SK-N-SH (cell line): ENCODE measurements at regions not wholly inside any gene's neighbourhood (a gene's known extent, or its start where the extent isn't known, plus 50 kb on each side); places are given as distances from the start of the nearest gene placed in this dataset.

Source experiments
- CTCF ChIA-PET: fragments of 300-600, 350-600 bp; formaldehyde crosslinking; extraction: SDS; loops from one replicate; lab custom pipeline; 2021; lab: Yijun Ruan, JAX
- POLR2A ChIA-PET: fragments of 350-600 bp; sonication (Branson Sonifier 250); formaldehyde crosslinking; extraction: SDS; loops from one replicate; lab custom pipeline; 2020; ENCODE audit warnings: antibody characterized with exemption, inconsistent platforms; lab: Yijun Ruan, JAX
- DNase-seq: peaks from one replicate; pipeline ENCODE4 v3.0.0; 2012
- H2AFZ ChIP-seq: fragments of 200-600 bp; sonication (generic); 2 replicates; pipeline ENCODE4 v1.8.1; 2016; ENCODE audit warnings: antibody characterized with exemption, mild to moderate bottlenecking, low read depth
- H3F3A ChIP-seq: fragments of 200-600 bp; sonication (generic); replicated peaks from 2 replicates; pipeline ENCODE3; 2016; ENCODE audit warnings: antibody characterized with exemption, mild to moderate bottlenecking; ENCODE audit not compliant: insufficient read depth
- H3K27ac ChIP-seq, 2 experiments: fragments of 200-500 bp in 1 of 2; fragments of 200-600 bp in 1 of 2; sonication (Bioruptor generic) in 1 of 2; sonication (generic), shearing (Covaris generic) in 1 of 2; 2 replicates each; pipeline versions ENCODE4 v1.5.1 to v1.6.1; 2014 to 2016; ENCODE audit warnings: low read depth in 2 of 2, inconsistent platforms in 1 of 2, low read length in 1 of 2, mild to moderate bottlenecking in 1 of 2, mixed read lengths in 1 of 2
- H3K27me3 ChIP-seq: fragments of 200-600 bp; sonication (generic), shearing (Covaris generic); 2 replicates; pipeline ENCODE4 v1.6.1; 2016; ENCODE audit warnings: mixed run types; ENCODE audit not compliant: insufficient read depth
- H3K36me3 ChIP-seq, 2 experiments: fragments of 200-500 bp in 1 of 2; fragments of 200-600 bp in 1 of 2; sonication (Bioruptor generic) in 1 of 2; sonication (generic) in 1 of 2; replicated peaks in 1 of 2; 2 replicates each; pipeline versions ENCODE3 to v1.5.1; 2014 to 2016; ENCODE audit warnings: low read length in 1 of 2, mild to moderate bottlenecking in 1 of 2; ENCODE audit not compliant: insufficient read depth in 2 of 2, control insufficient read depth in 1 of 2
- H3K4me1 ChIP-seq, 2 experiments: fragments of 200-500 bp in 1 of 2; fragments of 200-600 bp in 1 of 2; sonication (Bioruptor generic) in 1 of 2; sonication (generic), shearing (Covaris generic) in 1 of 2; 2 replicates each; pipeline versions ENCODE4 v1.5.1 to v1.6.1; 2014 to 2016; ENCODE audit warnings: low read depth in 1 of 2, low read length in 1 of 2, mixed run types in 1 of 2; ENCODE audit not compliant: insufficient read depth in 2 of 2, control insufficient read depth in 1 of 2
- H3K4me2 ChIP-seq: fragments of 200-600 bp; sonication (generic), shearing (Covaris generic); 2 replicates; pipeline ENCODE4 v1.6.1; 2017; ENCODE audit warnings: mixed run types
- H3K4me3 ChIP-seq, 2 experiments: fragments of 200-500 bp in 1 of 2; fragments of 200-600 bp in 1 of 2; sonication (Bioruptor generic) in 1 of 2; sonication (generic), shearing (Covaris generic) in 1 of 2; 2 replicates each; pipeline versions ENCODE4 v1.5.1 to v1.8.1; 2014 to 2016; ENCODE audit warnings: low read depth in 2 of 2, inconsistent platforms in 1 of 2, low read length in 1 of 2, mild to moderate bottlenecking in 1 of 2, mixed read lengths in 1 of 2, moderate library complexity in 1 of 2
- H3K79me2 ChIP-seq: fragments of 200-600 bp; sonication (generic); 2 replicates; pipeline ENCODE4 v1.8.1; 2017; ENCODE audit warnings: mild to moderate bottlenecking; ENCODE audit not compliant: insufficient read depth
- H3K9ac ChIP-seq: fragments of 200-600 bp; sonication (generic); 2 replicates; pipeline ENCODE4 v1.6.1; 2017; ENCODE audit warnings: mixed run types
- H3K9me2 ChIP-seq: fragments of 200-600 bp; sonication (generic); 2 replicates; pipeline ENCODE4 v1.6.1; 2017; ENCODE audit warnings: mixed run types
- H3K9me3 ChIP-seq: fragments of 200-600 bp; sonication (generic); 2 replicates; pipeline ENCODE4 v1.6.1; 2017; ENCODE audit warnings: mixed run types, mild to moderate bottlenecking, moderate library complexity
- H4K20me1 ChIP-seq: fragments of 200-600 bp; sonication (generic); 2 replicates; pipeline ENCODE4 v1.6.1; 2017; ENCODE audit warnings: mild to moderate bottlenecking, mixed run types; ENCODE audit not compliant: insufficient read depth
- CHD2 ChIP-seq: fragments of 150-350 bp; IDR thresholded peaks from 2 replicates; pipeline ENCODE4 v1.6.1; 2018; ENCODE audit warnings: low read length; ENCODE audit not compliant: partially characterized antibody
- CTCF ChIP-seq: fragments of 200-600 bp; sonication (generic); IDR thresholded peaks from 2 replicates; pipeline ENCODE4 v1.6.1; 2017; ENCODE audit warnings: antibody characterized with exemption, mild to moderate bottlenecking, moderate library complexity
- EP300 ChIP-seq, 2 experiments: IDR thresholded peaks; 2 replicates each; pipeline versions ENCODE4 v1.4.0 to v1.6.1; 2012; ENCODE audit warnings: borderline replicate concordance in 1 of 2, low read depth in 1 of 2, low read length in 1 of 2
- EZH2phosphoT487 ChIP-seq: fragments of 200-600 bp; sonication (generic); IDR thresholded peaks from 2 replicates; pipeline ENCODE4 v1.6.1; 2017; ENCODE audit warnings: low read depth, mixed run types, mild to moderate bottlenecking, antibody characterized with exemption, moderate library complexity, borderline replicate concordance
- FOXJ3 ChIP-seq: sonication (generic); formaldehyde crosslinking; IDR thresholded peaks from 2 replicates; pipeline ENCODE4 v1.5.1; 2020; ENCODE audit warnings: mild to moderate bottlenecking, missing genetic modification reagents
- MAX ChIP-seq: IDR thresholded peaks from 2 replicates; pipeline ENCODE4 v1.4.0; 2012; ENCODE audit warnings: low read depth
- MEF2A ChIP-seq: IDR thresholded peaks from 2 replicates; pipeline ENCODE4 v1.4.0; 2012; ENCODE audit warnings: low read depth, borderline replicate concordance
- POLR2AphosphoS5 ChIP-seq: IDR thresholded peaks from 2 replicates; pipeline ENCODE4 v1.6.1; 2012; ENCODE audit warnings: low read depth, low read length
- RAD21 ChIP-seq: IDR thresholded peaks from 2 replicates; pipeline ENCODE4 v1.6.1; 2012; ENCODE audit warnings: mild to moderate bottlenecking, low read length
- RCOR1 ChIP-seq: fragments of 150-350 bp; IDR thresholded peaks from 2 replicates; pipeline ENCODE4 v1.6.1; 2017; ENCODE audit warnings: antibody characterized with exemption, low read length
- RFX5 ChIP-seq: IDR thresholded peaks from 2 replicates; pipeline ENCODE4 v1.6.1; 2012; ENCODE audit warnings: mild to moderate bottlenecking, improper control_type of control experiment, low read length
- SIN3A ChIP-seq: IDR thresholded peaks from 2 replicates; pipeline ENCODE4 v1.6.1; 2012; ENCODE audit warnings: low read depth, mild to moderate bottlenecking, low read length, moderate library complexity, borderline replicate concordance
- SMC3 ChIP-seq: IDR thresholded peaks from 2 replicates; pipeline ENCODE4 v1.6.1; 2012; ENCODE audit warnings: low read depth, low read length, improper control_type of control experiment
- TCF12 ChIP-seq: IDR thresholded peaks from 2 replicates; pipeline ENCODE4 v1.4.0; 2012
- USF2 ChIP-seq: fragments of 150-350 bp; IDR thresholded peaks from 2 replicates; pipeline ENCODE4 v1.6.1; 2017; ENCODE audit warnings: antibody characterized with exemption, low read length, low read depth, borderline replicate concordance
- YY1 ChIP-seq: IDR thresholded peaks from 2 replicates; pipeline ENCODE4 v1.4.0; 2012; ENCODE audit warnings: low read depth, mild to moderate bottlenecking
- WGBS: methylation state at CpG from one replicate; pipeline ENCODE4 v1.1.6; 2017; ENCODE audit warnings: low lambda C conversion rate; 5-methylcytosine and 5-hydroxymethylcytosine counted together
- TF ChIP-seq, protein P1 (sequence below): IDR thresholded peaks from 2 replicates; pipeline ENCODE4 v1.6.1; 2012; ENCODE audit warnings: mild to moderate bottlenecking, low read depth, low read length, moderate library complexity
- TF ChIP-seq, protein P2 (sequence below): IDR thresholded peaks from 2 replicates; pipeline ENCODE4 v1.4.0; 2012; ENCODE audit warnings: low read depth, borderline replicate concordance

DNA sequence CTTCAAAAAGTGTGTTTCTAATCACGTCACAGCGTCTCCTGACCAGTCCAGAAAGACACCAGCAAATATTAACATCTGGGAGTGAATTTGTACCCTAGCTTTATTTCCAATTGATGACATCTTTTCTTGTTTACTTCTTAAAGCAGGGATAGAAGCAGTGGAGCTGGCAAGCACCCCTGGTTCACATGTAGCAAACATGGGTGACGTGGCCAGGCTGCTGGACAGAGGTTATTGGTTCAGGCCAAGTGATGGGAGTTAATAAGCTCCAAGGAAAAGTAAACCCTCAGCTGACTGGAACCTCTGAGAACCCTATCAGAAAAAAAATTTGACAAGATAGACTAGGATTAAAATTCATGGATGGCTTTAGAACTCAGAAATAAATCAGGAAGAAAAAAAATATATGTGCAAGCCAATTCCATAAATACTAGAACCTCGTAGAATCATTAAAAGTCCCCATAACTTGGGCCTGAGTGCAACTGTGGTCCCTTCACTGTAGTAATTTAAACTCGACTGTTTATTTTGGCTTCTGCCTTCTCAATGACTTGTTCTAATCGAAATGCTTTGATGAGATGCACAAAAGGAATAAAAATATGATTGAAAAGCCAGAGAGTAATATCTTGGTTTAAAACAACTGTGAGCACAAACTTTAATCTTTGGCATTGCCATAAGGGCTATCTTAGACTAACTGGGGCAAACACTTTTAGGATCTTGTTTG is 121.5 kb upstream of the CTAGE1 start (continued):
- TF ChIP-seq, protein P1, sequence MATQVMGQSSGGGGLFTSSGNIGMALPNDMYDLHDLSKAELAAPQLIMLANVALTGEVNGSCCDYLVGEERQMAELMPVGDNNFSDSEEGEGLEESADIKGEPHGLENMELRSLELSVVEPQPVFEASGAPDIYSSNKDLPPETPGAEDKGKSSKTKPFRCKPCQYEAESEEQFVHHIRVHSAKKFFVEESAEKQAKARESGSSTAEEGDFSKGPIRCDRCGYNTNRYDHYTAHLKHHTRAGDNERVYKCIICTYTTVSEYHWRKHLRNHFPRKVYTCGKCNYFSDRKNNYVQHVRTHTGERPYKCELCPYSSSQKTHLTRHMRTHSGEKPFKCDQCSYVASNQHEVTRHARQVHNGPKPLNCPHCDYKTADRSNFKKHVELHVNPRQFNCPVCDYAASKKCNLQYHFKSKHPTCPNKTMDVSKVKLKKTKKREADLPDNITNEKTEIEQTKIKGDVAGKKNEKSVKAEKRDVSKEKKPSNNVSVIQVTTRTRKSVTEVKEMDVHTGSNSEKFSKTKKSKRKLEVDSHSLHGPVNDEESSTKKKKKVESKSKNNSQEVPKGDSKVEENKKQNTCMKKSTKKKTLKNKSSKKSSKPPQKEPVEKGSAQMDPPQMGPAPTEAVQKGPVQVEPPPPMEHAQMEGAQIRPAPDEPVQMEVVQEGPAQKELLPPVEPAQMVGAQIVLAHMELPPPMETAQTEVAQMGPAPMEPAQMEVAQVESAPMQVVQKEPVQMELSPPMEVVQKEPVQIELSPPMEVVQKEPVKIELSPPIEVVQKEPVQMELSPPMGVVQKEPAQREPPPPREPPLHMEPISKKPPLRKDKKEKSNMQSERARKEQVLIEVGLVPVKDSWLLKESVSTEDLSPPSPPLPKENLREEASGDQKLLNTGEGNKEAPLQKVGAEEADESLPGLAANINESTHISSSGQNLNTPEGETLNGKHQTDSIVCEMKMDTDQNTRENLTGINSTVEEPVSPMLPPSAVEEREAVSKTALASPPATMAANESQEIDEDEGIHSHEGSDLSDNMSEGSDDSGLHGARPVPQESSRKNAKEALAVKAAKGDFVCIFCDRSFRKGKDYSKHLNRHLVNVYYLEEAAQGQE, result no peak
- TF ChIP-seq FOXJ3 (no peak), CTCF (no peak), RFX5 (no peak), TCF12 (no peak), SIN3A (no peak), RAD21 (no peak), POLR2AphosphoS5 (no peak), USF2 (no peak), SMC3 (no peak)

- CTCF ChIA-PET, result no interaction called here
- no peak for DNase-seq
- no peaks in the 10 kb centered on the region for H3K79me2 ChIP-seq
- no peaks in the 10 kb centered on the region for H4K20me1 ChIP-seq
- H3K4me3 ChIP-seq, result no peak overlapping the region
- no peak overlapping the region for H2AFZ ChIP-seq
- H3K36me3 ChIP-seq, result no peaks in the 10 kb centered on the region
- H3K9me2 ChIP-seq, result no peaks in the 10 kb centered on the region
- no peak overlapping the region for H3K9ac ChIP-seq
- H3K4me1 ChIP-seq, result no peaks in the 10 kb centered on the region
- TF ChIP-seq MAX (no peak), EP300 (IDR thresholded peaks at IDR 0.05; ENCODE audit: borderline replicate concordance in 1 of 2, low read depth in 1 of 2, low read length in 1 of 2) (no peak), MEF2A (no peak), TCF12 (no peak), YY1 (no peak), CHD2 (no peak), EZH2phosphoT487 (no peak), POLR2AphosphoS5 (no peak), RCOR1 (no peak)
- TF ChIP-seq, protein P2, sequence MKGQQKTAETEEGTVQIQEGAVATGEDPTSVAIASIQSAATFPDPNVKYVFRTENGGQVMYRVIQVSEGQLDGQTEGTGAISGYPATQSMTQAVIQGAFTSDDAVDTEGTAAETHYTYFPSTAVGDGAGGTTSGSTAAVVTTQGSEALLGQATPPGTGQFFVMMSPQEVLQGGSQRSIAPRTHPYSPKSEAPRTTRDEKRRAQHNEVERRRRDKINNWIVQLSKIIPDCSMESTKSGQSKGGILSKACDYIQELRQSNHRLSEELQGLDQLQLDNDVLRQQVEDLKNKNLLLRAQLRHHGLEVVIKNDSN, result no peak
- H3K4me2 ChIP-seq, result no peak overlapping the region
- H3K9me3 ChIP-seq, result no peaks in the 10 kb centered on the region
- no peak overlapping the region for H3K27ac ChIP-seq
- H3K27me3 ChIP-seq, result peaks cover 15% of the 10 kb centered on the region
- POLR2A ChIA-PET, result no interaction called here
- H3F3A ChIP-seq, result no peaks in the 10 kb centered on the region
- 7% methylated on average over 1 of the region's 1 CpG for WGBS
Measured at GRCh38 chr18:22541232-22541631, 123.5 kb upstream of the CTAGE1 start.
